HG02763 (cell line): ENCODE measurements at regions not wholly inside any gene's neighbourhood (a gene's known extent, or its start where the extent isn't known, plus 50 kb on each side); places are given as distances from the start of the nearest gene placed in this dataset.
A peak's percentile ranks its signal among the peaks of the same experiment; 100 is the strongest.
"Not testable (repeated sequence)": the region's sequence is repeated elsewhere in the genome, so short reads cannot be mapped to it uniquely, and the experiment has no call there.

Experiments used
- ATAC-seq: cut with Tn5 transposase; IDR thresholded peaks from one replicate; pipeline ENCODE4 v1.9.1; 2021; ENCODE audit warnings: mild to moderate bottlenecking, moderate library complexity; ENCODE audit not compliant: unreplicated experiment

DNA sequence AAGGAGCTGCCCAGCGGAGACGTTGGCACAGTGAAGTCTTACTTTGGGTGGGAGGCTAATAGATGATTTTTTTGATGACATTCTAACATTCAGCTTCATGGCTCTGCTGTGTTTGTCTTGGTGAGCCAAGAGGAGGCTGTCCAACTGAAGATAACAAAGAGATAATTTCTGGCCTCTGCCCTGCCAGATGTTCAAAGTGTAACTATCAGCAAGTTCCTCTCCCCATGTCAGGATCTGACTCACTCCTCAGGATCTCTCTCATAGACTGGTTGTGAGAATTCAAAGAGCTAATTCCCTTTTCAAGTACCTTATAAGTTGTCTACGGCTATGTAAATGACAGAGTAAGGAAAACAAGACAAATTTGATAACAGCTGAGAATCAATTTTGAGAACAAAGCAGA lies 1340.9 kb downstream of the XPNPEP1 start:
- ATAC-seq = no peak

DNA sequence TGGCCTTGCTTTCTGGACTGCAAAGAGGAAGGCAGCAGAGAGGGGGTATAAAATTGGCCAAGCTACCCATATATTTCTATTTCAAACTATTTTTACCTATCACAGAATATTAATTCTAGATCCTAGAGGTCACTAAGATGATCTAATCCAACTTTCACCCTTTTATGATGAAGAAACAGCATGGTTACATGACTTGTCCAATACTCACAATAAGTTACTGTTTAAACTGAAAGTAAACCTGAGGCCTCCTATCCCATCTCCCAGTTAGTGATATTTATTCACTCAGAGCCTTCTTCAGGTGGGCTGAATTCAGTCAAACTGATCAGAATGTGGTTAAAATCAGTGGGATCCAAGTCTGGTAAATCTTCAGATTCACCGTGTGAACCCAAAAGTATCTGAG lies 1345.1 kb downstream of the XPNPEP1 start:
- ATAC-seq = no peak

DNA sequence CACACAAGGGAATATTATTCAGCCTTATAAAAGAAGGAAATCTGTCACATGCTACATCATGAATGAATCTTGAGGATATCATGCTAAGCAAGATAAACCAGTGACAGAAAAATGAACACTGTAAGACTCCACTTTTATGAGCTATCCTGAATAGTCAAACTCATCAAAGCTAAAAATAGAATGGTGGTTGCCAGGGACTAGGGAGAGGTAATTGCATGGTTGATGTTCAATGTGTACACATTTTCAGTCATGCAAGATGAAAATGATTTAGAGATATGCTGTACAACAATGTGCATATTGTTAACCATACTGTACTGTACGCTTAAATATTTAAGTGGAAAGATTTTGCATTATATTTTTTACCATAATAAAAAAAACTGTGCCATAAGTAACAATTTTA lies 1349.1 kb downstream of the XPNPEP1 start:
- no peak for ATAC-seq

DNA sequence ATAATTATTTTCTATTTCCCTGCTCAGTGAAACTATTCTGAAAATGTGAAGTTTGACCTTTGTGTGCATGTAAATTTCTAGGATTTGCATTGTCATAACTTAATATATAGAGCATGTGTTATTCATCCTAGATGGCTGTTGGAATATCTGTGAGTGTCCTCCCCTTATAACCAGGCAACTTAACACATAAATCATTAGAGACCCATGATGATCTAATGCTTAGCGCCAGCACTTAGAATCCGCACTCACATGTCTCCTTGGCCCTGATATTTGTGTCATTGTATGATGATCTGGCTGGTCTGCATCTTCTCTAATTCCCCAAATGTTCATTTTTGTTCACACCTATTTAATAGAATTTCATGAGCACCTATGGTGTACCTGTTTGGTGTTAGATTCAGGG lies 1354.5 kb downstream of the XPNPEP1 start:
- ATAC-seq = no peak

DNA sequence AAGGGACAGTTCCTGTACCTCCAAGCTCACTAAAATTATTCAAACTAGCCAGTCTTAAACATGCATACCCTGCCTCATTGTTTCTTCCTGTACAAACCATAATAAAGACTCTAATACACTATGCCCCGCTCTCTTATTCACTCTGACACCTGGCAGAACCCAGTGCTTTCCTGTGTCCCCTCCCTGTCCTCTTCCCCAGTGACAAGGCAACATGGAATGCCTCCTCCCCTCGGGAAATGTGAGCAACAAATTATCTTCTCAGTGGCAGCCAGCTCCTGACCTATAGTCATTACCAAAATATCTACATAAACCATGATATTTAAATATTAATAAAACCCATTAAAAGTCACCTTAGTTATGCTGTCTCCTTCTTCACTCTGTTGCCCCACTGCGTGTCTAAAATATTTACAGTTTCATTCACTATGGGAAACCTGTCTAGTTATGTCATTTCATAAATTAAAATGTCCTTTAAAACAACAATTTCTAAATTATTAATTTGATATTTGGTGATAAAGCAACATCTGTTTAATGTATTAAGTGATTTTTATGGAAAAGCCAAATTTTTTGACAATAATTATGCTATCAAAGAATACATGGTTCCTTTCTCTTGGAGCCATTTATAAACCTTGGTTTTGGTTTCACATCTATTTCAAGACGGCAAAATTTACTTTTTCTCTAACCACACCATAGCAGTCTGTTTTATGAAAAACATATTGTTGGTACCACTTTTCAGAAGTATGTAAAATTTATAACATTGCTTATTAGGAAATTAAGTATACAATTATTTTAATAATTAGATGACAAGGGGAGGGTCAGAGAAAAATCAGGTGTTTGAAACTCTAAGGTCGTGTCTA lies 1355.2 kb downstream of the XPNPEP1 start:
- no peak for ATAC-seq

DNA sequence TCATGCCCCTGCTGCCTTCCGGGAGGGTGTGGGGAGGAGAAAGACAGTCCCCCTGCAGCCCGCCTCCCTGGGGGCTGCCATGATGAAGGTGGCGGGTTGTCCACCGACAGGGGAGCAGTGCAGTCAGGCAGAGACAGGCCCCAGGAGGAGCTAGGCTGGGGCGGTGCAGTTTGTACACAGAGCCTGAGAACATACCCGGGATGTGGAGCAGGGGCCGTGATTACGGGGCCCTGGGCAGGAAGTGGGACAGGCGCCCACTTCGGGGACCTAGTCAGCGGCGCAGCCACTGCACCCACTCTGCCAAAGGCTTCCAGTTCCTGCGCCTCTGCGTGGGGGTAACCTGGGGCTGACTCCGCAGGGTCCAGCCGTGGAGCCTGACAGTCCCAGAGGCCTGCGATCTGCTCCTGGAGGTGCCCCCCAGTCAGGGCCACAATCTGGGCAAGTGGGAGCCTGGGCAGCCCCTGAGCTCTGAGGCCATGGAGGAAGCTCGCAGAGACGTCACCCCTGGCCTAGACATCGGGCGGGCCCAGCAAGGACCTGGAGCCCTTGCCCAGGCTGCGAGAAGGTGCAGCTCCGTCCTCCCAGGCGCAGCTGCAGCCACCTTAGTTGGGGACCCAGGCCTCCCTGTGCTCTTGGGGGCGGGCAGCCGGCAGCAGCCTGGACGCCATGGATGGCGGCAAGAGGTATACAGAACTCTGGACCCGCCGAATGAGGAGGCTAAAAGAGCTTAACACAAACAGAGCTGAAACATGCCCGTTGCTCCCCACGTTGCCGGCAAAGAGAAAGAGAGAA lies 1356.8 kb downstream of the XPNPEP1 start:
- no peak for ATAC-seq

DNA sequence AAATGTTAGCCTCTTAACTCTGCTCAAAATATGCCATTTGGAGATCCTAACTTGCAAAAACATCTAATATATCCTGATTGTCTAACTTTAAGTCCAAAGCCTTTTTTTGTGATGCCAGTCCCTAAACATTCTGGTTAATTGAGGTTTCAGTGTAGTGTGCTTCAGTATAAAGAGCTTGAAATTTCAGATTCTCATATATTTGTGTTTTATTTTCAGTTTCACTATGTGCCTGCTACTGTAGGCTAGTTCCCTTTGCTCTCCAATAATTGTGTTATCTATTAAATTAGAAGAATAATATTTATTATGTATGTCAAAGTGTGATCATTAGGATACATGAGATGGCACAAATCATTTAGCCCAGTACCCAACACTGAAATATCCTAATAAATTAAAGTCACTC lies 1361.2 kb downstream of the XPNPEP1 start:
- ATAC-seq = no peak

DNA sequence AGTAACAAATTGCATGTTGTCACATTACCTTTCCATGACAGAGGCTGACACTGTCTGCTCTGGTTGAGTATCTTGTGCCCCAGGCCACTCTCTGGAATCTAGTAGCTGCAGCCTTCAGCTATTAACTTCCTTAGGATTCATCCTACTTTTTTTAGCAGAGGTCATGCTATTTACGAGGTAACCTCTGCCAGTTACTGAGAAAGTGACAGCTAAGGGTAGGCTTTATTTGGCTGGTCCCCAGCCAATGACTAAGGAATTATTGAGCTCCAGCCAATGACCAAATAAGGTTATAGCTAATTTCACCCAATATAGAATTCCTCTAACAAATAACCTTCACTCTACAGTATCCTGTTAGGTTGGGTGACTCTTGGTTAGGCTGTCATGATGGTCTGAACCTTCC lies 1361.7 kb downstream of the XPNPEP1 start:
- no peak for ATAC-seq

DNA sequence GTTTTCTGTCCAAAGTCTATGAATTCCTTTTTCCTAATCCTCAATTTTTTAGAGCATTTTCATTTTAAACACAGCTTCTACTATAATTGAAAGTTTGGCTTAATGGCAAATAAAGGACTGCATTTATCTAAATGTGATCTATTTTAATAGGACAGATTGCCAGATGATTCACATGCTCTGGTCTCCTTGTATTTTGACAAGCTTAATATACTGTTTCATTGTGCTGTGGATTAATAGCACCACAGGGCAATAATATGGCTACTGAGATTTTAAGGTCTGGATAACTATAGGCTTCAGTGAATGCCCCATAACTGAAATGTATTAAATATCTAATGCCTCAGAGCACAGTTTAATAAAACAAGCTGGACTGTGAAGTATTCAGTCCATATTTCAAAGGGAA lies 1362.8 kb downstream of the XPNPEP1 start:
- ATAC-seq = no peak

DNA sequence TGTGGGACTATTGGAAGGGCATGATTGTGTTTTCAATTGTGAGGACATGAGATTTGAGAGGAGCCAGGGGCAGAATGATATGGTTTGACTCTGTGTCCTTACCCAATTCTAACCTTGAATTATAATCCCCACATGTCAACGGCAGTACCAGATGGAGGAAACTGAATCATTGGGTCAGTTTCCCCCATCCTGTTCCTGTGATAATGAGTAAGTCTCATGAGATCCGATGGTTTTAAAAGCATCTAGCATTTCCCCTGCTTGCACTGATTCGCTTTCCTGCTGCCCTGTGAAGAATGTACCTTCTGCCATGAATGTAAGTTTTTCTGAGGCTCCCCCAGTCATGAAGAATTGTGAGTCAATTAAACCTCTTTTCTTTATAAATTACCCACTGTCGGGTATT lies 1367.1 kb downstream of the XPNPEP1 start:
- no peak for ATAC-seq

DNA sequence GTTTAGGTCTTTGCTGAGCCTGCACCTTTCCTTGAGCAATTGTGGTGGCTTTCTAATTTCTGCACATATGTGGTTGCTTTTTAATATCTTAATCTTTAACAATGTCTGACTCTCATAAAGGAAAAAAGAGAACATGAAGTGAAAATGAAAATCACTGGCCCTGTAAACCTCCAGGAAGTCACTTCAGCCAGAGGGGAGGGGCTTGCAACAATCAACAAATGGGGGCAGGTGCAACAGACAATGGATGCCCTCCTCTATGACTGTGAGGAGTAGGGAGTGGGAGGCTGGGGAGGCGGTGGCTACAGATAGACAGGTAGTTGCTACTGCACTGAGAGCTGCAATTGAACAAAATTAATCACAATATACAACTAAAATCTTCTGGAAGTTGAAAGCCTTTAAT lies 1377.4 kb downstream of the XPNPEP1 start:
- peak; percentile 72 for ATAC-seq

DNA sequence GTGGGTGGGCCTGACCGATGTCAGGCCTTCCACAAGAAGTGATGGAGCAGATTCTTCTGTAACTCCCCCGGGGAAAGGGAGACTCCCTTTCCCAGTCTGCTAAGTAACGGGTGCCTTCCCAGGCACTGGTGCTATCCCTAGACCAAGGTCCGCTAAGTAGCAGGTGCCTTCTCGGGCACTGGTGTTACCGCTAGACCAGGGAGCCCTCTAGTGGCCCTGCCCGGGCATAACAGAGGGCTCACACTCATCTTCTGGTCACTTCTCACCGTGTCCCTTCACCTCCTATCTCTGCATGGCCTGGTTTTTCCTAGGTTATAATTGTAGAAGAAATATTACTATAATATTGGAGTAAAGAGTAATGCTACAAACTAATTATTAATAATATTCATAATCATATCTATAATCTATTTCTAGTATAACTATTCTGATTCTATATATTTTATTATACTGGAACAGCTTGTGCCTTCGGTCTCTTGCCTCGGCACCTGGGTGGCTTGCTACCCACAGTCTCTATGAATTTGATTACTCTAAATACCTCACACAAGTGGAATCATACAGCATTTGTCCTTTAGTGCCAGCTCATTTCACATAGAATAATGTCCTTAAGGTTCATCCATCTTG lies 1378.7 kb downstream of the XPNPEP1 start:
- peak; percentile 79 for ATAC-seq

DNA sequence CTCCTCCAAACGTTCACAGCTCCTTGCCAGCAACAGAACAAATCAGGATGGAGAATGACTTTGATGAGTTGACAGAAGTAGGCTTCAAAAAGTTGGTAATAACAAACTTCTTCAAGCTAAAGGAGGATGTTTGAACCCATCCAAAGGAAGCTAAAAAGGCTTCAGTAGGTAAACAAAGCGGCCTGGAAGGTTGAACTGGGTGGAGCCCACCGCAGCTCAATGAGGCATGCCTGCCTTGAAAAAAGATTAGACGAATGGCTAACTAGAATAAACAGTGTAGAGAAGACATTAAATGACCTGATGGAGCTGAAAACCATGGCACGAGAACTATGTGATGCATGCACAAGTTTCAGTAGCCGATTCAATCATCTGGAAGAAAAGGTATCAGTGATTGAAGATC lies 1369.0 kb upstream of the SORCS1 start:
- not testable (repeated sequence) for ATAC-seq

DNA sequence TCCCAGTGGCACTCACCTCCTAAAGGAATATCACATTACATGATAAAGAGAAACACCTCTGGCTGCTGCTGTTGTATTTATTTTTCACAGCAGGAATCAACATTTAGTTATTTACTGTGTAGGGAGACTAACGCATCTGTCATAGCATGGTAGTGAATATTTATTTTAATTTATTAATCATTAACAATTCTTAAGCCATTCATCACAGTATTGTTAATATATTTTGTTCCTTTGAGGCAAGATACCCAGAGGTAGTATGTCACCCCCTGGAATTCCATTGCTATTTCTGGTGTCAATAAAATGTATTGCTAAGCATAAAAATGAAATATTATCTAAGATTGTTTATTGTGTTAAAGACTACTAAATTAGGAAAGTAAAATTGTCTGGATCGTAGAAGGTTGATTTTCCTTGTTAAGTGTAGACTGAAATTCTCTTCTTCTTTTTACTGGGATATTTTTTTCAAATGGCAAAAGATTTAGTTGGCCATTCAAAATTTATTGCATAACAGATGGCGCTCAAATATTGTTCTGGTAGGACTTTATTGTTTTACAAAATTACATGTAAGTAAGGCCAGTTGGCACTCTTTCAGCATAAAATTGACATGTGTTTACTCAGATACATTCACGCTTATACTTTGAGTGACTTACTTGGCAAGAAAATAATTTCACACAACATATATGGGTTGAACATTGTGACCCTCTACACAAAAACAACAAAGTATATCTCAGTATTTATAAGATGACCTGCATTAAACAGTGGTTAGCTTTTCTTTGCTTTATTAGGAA lies 1358.7 kb upstream of the SORCS1 start:
- ATAC-seq = no peak

DNA sequence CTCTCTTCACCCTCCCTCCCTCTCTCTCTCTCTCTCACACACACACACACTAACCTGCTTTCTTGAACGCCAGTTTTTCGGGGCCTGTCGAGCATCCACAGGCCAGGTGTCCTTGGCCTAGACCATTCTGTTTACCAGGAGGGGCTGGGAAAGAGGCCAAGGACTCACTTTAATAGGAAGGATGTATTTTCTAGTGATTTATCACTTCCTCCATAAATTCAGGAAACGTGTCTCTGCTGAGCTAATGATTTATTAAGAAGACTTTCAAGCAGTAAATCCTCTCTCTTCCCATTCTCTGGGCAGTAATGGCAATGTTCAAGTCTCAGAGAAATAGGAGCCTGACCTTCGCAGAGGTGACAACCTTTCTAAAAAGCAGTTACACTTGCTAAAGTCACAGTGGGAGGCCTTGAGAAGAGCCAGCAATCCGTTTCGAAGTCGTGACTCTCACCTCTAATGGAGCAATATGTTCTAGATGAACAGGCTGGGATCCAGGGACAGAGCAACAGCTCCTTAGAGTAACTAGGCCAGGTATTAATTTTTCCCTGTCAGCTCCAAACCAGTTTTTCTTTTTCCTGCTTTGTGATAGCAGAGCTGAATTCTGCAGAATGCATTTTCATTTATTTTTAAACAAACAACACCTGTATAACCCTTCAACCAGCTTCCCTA lies 1357.5 kb upstream of the SORCS1 start:
- ATAC-seq = no peak

DNA sequence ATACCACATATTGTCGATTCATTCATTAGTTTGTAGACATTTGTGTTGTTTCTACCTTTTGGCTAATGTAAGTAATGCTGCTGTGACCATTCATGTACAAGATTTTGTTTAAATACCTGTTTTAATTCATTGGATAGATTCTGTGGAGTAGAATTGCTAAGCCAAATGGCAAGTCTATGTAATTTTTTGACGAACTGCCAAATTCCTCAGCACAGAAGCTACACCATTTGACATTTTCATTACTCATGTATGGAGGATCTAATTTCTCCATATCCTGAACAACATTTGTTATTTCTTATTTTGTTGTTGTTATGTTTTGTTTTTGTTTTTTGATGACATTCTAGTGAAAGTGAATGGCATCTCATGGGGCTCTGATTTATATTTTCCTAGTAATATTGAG lies 1351.3 kb upstream of the SORCS1 start:
- ATAC-seq = no peak

DNA sequence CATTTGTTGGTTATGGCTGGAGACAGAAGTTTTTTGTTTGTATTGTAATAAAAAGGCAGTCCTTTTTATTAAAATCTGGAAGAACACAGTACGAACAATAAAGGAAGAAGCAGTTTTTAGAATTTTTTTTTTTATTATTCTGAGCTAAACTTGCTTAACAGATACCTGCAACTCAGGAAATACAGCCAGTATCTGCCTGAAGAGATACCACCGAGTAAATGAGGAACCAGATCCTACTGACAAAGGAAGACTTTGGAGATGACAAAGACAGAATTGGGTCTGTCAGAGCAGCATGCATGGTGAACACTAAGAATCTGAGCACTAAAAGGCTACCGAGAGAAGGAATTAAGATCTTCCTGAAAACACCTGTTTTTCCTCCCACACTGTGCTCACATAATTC lies 1335.9 kb upstream of the SORCS1 start:
- no peak for ATAC-seq

DNA sequence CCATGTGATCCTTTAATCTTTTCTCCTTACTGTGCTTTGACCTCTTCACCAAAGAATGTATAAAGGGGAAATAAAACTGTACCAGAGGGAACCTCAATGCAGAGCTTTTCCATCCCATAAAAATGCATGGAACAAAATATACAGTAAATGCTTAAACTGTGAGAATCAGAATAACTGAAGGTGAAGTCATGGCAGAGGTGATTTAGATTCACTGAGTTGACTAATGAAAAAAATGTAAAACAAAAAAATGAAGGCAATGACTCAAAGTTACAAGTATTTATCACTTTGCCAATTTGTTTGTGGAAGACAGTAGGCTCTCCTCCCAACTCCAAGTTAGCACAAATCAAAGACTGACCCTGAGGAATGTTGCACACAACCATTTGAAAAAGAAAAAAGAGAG lies 1331.6 kb upstream of the SORCS1 start:
- no peak for ATAC-seq

DNA sequence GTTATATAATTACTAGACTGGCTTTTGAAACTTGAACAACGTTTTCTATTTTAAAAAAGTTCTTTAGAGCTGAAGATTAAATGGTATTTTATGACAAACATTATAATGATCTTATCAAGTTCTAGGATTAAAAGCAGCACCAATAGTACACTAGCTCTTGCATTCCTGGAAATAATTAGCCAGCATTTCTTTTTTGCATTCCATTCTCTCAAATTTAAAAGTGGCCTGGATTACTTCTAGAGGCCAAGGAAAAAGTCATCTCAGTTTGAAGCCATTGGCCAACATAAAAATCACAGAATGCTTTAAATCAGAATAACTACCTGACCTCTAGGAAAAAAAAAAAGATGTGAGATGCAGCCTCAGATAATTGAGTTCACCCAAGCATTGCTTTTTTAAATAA lies 1326.4 kb upstream of the SORCS1 start:
- ATAC-seq = no peak

DNA sequence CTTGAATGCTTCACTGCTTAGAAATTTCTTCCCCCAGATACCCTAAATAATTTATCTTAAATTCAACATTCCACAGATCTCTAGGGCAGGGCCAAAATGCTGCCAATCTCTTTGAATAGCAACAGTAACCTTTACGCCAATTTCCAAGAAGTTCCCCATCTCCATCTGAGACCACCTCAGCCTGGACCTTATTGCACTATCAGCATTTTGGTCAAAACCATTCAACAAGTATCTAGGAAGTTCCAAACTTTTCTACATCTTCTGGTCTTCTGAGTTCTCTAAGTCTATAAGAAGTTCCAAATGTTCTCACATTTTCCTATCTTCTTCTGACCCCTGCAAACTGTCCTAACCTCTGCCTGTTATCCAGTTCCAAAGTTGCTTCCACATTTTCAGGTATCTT lies 1306.9 kb upstream of the SORCS1 start:
- no peak for ATAC-seq

DNA sequence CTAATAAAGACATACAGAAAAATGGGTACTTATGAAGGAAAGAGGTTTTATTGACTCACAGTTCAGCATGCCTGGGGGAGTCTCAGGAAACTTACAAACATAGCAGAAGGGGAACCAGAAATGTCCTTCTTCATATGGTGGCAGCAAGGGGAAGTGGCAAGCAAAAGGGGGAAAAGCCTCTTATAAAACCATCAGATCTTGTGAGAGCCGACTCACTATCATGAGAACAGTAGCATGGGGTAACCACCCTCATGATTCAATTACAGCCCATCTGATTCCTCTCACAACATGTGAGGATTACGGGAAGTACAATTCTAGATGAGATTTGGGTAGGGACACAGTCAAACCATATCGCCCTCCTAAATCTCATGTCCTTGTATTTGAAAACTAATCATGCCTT lies 1305.4 kb upstream of the SORCS1 start:
- ATAC-seq = no peak
